Endothelial cell of hepatic sinusoid (primary cell): ENCODE measurements at regions not wholly inside any gene's neighbourhood (a gene's known extent, or its start where the extent isn't known, plus 50 kb on each side); places are given as distances from the start of the nearest gene placed in this dataset.

Experiments used
- in situ Hi-C: cut with HindIII; loops from 2 replicates; pipeline ENCODE4 v1.10.0; 2017; ENCODE audit warnings: low sequenced_read_pairs

GRCh38 chr18:78767648-78768071, 212.0 kb upstream of the SALL3 start:
- in situ Hi-C loops: no loop called here

- in situ Hi-C loops: no loop called here
Observed at GRCh38 chr18:78768221-78768620, 211.4 kb upstream of the SALL3 start.

DNA sequence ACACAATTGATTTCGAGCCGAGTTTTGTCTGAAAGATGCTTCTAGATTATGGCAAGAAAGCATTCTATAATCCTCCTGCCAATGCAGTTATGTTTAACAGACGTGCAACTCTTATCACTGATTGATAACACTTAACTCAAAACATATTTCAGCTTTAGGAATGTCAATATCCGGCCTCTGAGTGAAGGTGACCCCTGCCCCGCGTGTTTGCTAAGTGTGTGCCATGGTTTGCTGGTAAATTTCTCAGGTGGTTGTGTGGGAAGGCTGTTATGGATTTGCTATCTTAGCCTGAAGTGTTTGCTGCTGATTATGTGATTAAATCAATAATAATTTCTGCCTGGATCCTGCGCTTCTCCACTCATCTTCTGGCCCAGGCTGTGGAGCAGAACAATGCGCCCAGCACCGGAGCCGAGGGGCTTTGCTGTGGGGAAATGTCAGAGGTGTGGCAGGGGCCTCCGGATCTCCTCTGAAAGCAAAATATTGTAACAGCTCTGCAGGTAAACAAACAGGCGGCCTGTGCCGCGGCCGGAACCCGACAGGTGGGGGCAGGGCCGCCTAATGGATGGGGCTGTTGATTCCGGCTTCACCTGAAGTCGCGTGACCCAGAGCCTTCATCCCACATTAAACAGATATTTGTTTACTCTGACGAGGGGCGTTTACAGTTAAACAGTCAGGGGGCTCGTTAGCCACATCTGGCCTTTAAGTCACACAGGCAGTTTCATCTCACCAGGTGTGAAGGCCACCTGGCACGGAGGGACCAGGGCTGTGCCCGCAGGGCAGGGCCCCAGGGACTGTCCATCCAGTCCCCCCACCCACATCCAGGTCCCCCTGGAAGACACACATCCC, 210.7 kb upstream of the SALL3 start:
- in situ Hi-C loops: no loop called here

- in situ Hi-C loops: no loop called here
Observed at GRCh38 chr18:78769502-78770105, 210.0 kb upstream of the SALL3 start.

GRCh38 chr18:78770139-78770822, 209.3 kb upstream of the SALL3 start:
- in situ Hi-C loops: no loop called here

DNA sequence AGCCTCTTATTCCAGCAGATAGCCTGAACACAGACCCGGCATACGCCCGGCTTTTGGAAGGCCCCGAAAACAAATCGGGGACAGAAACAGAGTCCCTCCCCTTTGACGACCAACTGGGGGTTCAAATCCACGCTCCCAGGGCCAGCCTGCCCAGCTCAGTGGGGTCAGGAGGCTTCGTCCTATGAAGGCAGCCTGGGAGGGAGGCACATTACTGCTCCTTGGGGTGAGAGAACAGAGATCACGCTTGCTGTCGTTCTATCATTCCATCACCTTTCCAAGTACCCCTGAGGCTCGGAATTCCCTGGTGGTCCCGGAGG, 208.8 kb upstream of the SALL3 start:
- in situ Hi-C loops: no loop called here

GRCh38 chr18:78771496-78772359, 207.9 kb upstream of the SALL3 start:
- in situ Hi-C loops: no loop called here

- in situ Hi-C loops: no loop called here
Observed at GRCh38 chr18:78772360-78773302, 207.0 kb upstream of the SALL3 start.

DNA sequence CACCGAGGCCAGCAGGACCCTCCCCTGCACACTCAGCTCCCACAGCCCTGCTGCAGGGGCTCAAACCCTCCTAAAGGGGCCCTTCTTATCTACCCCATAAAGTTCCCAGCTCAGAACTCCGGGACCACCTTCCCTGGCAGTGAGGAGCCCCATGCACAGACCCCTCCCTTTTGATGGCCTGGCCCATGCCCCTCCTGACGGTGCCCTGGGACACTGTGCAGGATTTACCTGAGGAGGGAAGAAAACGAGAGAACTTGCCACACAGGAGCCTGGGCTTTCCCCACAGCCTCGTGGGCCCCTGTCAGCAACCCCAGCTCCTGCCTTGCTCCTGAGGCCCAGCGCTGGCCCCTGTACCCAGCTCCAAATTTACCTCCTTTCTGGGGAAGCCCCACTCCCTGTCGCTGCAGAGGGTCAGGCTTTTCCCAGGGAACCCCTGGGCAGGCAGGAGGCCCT, 206.3 kb upstream of the SALL3 start:
- in situ Hi-C loops: no loop called here

DNA sequence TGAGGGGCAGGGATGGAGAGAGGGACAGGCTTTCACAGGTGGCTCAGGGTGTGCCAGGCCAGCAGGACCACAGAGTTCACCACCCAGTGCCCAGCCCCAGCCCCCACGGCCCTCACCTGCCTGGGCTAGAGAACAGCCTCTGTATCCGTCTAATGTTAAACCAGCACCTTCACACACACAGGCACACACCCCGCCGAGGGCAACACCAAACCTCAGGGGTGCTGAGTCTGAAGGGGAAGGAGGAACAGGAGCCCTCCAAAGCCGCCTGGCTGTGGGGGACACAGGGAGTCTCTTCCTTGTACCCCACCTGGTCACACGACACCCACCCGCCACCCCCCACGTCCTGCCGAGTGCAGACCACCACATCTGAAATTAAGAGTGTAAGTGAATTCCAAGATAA, 205.8 kb upstream of the SALL3 start:
- in situ Hi-C loops: no loop called here

GRCh38 chr18:78774741-78775141, 204.9 kb upstream of the SALL3 start:
- in situ Hi-C loops: no loop called here

- in situ Hi-C loops: no loop called here
Observed at GRCh38 chr18:78776151-78776550, 203.5 kb upstream of the SALL3 start.

GRCh38 chr18:78776706-78777285, 202.8 kb upstream of the SALL3 start:
- in situ Hi-C loops: no loop called here

DNA sequence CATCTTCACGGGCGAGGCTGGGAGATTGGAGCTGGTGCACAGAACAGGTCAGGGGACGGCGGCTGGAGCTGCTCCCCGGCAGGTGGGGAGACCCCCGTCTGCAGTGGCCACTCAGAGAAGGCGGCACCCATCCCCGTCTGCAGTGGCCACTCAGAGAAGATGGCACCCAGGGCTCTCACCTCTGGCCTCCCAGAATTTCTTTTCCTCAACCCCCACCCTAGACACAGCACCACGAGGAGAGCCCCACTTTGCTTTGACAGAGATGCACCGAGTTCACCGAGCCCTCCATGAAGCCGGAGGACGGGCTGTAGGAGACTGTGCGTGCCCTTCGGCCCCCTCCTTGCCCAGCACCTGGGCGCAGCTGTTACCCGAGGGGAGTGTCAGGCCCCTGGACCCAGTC, 201.6 kb upstream of the SALL3 start:
- in situ Hi-C loops: no loop called here

GRCh38 chr18:78778651-78779050, 201.0 kb upstream of the SALL3 start:
- in situ Hi-C loops: no loop called here

GRCh38 chr18:78779996-78780718, 199.5 kb upstream of the SALL3 start:
- in situ Hi-C loops: no loop called here

DNA sequence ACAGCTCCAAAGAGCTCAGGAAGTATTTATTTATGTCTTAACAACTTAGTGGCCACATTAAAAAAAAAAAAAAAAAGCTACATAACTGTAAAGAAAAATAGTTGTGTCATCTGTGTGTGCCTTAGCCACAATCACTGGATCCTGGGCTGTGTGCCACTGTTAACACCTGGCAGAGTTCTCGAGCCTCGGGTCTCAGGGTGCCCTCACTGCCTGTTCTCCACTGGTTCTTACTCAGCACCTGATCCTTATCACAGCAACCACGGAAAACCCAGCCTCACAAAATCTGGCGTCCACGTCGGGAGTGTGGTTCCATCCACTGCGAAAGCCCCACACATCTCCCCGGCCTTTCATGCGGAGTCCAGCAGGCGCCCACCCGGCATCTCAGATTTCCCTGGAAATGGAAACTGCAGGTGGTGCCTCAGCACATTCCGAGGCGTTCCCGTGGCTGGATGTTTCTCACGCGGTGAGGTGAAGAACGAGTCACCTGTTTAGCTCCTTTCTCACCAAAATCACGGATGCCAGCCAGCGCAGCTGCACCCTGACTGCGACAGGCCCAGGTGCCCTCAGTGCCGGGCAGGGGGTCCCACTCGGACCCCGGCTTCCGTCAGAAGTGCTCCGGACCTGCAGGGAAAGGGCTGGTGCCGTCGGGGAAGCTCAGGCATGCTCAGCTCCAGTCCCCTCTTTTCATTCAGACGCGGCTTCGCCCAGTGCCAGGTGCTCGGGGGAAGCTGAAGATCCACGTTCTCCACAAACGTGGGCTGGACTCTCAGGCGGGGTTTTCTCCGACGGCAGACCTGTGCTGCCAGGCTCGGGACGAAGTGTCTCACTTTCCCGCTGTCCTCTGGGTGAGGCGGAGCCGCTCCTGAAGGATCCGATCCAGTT, 198.7 kb upstream of the SALL3 start:
- in situ Hi-C loops: no loop called here

DNA sequence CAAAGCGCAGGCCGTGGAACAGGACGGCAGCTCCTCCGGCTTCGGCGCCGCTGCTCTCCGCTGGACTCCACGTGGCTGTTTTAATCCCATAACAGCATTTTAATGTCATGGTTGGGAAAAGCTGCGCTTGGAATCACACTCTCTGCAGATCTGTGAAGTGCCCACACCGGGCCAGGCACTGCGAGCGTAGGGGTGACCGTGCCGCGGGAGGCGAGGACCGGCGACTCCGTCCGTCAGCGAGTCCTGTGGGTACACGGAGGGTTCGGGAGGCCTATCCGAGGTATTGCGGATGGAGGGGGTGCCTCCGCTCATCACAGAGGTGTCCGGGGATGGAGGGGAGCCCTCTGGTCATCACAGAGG, 198.0 kb upstream of the SALL3 start:
- in situ Hi-C loops: no loop called here
